GM21528 (cell line): ENCODE measurements at regions not wholly inside any gene's neighbourhood (a gene's known extent, or its start where the extent isn't known, plus 50 kb on each side); places are given as distances from the start of the nearest gene placed in this dataset.

Experiments used
- ATAC-seq: cut with Tn5 transposase; IDR thresholded peaks from one replicate; pipeline ENCODE4 v1.9.1; 2021; ENCODE audit warnings: mild to moderate bottlenecking, moderate library complexity; ENCODE audit not compliant: unreplicated experiment, low FRiP score

DNA sequence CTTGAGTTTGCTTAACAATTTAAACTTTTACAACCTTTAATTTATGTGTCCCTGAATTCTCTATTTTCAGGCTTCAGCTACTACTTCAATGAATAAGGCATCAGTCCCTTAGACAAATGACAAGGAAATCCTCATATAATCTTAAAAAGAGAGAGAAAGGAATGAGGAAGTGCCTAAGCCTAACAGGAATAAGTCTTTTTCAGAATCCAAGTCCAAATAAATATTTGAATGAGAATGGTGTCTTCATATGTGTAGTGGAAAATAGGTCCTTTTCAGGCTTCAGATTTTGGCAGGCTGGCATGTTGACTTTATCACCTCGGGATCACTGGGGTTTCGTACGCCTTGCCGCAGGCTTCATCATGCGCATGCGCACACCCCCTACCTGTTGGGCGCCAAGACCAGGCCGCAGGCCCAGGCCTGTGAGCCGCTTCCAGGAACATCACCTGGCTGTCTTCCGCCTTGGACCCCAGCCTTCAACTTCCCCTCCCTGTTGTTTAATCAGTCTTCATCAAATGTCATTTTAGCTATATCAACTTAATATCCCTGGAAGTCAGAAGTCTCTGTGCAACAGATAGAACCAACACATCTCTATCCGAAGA lies 334.5 kb downstream of the SOX2 start:
- no peak for ATAC-seq

DNA sequence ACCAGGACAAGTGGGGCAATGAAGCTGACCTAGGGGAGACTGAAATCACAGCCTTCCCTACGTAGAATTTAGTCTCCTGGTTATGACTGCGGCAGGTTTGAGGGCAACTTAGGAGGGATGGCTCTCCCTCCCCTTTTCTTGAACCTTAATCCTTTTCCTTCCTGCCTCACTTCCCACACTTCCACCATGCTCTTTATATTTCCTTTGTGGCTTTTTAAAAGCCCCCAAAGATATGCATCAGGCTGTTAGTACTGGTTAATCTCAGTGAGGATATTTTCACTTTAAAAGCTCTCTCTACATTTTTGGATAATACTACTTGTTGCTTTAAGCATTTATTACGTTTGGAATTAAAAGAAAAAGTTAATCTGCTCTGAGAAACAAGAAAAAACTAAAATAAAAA lies 339.2 kb downstream of the SOX2 start:
- no peak for ATAC-seq

DNA sequence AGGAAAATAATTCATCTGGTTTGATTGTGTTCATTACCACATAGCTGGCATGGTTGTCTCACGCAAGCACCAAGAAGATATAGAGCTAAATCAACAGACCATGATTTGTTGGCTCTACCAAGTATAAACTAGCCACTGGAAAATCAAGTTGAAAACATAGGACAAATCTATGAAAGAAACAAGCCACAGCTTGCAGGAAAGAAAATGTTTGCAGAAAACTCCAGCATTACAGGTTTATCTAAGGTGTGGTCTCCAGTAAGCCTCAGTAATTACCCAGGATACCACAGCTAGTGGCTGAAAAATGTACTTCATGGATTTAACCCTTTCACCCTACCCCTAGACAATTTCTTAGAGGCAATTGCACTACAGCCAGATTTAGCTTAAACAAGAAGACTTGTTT lies 340.6 kb downstream of the SOX2 start:
- no peak for ATAC-seq

DNA sequence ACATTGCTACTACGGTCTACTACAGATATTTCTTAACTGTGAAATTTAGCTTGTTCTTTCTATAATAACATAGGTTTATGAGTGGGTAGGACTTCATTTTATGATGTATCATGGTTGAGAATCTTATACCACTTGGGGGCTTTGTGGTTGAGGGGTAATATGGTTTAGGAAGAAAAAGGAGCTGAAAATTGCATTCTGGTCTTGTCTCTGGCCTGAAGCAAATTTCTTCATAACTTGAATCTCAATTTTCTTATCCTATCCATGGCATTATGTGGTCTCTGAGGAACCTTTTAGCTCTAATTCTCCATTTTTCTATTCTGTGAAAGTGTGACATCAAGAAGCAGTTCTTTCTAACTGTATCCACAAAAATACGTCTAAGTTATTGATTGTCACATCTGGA lies 341.0 kb downstream of the SOX2 start:
- ATAC-seq, result no peak

DNA sequence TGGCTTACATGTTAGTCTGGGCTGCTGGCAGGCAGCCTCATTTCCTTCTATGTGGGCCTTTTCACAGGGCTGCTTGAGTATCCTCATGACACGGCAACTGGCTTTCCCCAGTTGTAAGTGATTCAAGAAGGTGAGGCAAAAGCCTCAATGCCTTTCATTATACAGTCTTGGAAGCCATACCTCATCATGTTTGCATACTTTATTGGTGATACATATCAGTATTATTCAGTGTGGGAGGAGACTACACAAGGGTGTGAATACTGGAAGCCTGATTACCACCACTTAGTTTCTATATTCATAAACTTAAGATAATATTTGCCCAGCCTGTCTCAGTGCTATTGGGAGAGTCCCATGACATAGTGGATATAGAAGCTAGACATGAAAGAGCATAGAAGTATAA lies 346.8 kb downstream of the SOX2 start:
- no peak for ATAC-seq

DNA sequence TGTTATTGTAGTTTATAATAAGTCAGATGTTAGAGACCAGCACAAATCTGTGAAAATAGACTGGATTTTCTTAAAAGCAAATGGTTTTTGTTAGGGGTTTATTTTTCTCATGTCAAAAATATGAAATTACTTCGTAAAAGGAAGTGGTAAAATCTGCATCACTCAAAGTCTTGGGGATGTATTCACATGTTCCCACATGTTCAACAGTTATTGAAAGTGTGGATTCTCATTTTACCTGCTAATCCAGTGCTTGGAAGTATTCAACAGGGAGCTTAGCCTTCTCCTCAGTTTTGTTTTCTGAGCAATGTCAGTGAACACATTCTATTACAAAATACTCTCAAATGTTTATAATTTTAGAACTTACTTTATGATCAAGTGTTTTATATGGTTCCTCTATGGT lies 352.0 kb downstream of the SOX2 start:
- ATAC-seq, result no peak

DNA sequence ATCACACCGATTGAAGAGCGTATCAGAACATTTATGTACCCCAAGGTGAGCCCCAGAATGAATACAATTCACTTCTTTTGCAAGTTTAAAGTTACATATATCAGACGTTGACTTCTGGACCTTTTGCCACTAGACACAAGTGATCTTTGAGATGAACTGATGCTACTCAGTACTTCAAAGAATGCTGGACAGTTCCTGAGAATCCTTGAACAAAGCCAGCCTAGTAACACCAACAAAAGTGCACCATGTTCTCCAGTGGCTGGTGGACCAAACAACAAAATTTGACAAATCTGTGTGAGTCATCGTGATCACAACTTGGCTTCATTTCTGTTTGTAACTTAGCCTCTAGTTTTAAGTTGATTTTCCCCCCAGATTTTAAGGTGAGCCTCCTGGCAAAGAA lies 355.7 kb downstream of the SOX2 start:
- ATAC-seq, result no peak

DNA sequence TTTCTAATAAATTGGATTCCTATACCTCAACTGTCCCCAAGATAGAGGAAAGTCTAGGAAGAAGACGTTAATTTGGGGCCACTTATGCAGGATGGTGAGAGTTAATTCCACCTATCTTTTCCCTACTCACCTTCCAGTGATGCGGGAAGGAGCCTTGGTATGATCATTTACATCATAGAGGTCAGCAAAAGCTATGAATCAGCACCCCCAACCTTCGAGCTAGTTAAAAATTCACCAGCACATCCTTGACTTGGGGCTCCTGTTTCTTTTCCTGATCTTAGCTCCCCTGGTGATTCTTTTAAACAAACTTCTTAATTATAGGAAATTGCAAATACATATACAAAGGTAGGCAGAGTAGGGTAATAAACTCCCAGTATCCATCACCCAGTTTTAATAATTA lies 366.6 kb downstream of the SOX2 start:
- ATAC-seq, result no peak

DNA sequence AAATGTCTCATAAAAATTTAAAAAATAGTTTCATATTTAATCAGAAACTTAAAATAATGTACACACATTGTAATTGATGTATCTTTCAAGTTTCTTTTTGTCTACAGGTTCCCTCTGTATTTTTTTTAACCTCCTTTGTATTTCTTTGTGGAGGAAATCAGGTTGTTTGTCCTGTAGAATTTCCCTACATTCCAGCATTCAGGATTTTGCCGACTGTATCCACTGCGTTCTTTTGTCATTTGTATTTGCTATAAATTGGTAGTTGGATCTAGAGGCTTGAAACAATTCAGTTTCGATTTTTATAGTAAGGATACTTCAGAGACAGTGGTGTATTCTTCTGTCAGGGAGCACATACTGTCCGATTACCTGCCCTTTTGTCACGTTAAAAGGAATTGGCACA lies 367.2 kb downstream of the SOX2 start:
- ATAC-seq, result no peak

DNA sequence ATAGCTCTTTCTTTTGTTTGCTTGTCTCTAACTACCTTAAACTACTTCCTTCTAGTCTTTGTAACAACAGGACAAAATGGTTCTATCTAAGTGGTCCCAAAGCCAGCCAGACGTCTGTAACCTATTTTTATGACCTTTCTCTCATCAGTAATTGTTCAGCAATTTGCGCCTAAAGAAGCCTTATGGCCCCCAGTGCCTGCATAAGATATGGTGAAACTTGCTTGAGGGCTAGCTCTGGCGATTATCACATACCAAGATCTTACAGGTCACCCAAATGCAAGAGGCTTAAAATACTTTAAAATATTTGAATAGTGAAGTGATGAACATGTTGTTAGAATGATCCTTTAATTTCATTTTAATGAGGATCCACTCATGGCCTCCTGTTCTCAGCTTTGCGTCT lies 369.4 kb downstream of the SOX2 start:
- ATAC-seq, result no peak

DNA sequence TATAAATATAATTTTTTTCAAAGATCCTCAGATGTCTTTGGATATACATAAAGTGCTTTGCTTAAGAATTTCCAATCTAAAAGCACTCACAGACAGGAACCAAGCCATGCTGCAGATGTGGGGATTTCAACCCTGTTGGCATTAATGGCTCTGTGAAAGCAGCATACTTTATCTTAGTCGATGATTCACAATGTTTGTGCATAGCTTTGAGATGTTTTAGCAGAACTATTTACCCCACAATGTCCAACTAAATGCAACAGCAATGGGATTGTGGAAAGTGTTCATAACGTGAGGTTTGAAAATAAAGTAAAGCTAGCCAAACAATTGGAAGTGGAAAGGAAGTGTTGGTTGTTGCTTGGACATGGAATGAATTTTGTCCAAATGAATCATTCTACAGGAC lies 371.4 kb downstream of the SOX2 start:
- ATAC-seq, result no peak

DNA sequence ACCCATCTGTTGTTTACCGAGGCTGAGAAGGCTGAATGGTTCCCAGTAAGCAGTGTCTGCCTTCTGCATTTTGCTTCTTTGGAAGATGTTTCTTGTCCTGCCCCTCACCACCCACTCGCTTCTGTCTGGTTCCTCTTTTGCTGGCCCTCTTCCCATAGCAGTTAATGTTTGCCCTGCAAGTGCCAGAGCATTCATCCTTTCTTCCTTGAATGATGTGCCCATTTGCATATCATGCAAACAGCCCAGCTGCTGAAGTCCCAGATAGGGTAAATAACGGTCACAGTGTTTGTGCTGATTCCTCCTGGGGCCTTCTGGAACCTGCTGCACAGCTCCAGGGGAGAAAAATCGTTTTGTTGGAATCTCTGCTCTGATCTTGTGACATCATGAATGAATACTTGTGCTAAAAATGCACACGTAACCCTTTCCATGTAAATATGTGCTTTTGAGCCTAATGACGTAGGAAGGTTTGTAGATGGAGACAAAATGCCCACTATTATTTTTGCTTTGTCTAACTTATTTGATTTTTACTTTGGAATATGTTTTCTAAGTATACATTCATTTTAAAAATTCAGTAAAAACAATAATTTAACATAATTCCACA lies 381.0 kb downstream of the SOX2 start:
- ATAC-seq, result no peak

DNA sequence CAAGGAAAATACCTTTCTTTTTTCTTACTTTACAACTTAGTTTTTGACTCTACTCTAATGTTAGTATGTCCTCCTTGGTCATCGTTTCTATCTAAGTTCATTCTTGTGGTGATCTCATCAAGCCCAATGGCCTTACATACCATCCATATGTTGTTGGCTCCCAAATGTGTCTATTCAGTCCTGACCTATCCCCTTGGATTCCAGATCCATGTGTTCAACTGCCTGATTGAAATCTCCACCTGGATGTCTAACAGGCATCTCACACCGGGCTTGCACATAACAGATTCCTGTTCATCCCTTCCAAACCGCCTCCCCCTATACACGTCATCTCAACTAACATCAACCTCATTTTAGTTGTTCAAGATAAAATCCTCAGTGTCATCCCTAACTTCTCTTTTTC lies 382.6 kb downstream of the SOX2 start:
- ATAC-seq, result no peak

DNA sequence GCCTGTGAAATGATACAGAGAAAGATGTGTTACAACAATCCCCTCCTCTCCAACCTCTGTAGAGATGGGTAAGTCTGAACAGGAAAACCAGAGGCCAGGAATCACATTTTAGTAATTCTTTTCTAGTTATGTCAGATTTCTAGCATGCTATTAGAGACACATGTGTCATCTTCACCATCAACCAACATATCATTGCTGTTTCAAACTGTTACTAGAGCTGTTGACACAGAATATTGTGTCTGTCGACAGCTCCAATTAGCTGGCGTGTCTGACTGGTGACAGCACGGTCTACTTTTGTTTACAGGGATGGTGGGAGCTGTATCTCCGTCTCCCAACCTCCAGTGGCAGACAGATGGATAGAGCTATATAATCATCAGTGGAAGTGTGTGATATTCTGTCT lies 393.2 kb downstream of the SOX2 start:
- ATAC-seq, result no peak

DNA sequence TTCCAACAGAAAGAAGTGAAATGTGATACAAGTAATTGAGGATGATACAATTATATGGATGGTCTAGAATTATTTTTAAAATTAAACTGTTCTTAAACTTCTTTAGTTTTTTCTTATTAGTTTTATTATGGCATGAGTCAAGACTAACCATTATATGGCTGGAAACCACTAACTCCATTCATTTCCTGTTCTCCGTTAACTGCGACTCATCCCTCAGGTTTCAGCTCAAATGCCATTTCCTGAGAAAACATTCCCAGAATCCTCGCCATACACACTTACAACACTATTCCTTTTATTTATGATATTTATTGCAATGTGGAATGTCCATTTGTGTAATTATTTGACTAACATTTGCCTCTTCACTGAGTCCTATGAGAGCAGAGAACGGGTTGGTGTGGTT lies 394.1 kb downstream of the SOX2 start:
- ATAC-seq, result no peak

DNA sequence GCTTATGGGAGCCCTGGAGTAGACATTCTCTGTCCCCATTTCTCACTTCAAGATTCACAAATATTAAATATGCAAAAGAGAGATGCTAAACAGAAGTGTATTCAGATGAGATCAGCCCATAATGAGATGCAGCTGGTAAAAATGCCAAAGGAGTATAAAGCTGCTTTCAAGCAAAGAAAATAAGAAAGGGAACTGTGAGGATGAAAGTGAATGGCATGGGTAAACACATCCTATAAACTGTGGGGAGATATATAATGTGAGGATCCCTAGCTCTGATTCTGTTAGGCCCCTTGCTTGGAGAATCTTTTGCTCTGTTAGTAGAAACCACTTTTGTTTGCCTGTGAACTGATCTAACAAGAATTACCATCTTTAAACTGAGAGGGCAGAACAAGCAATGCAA lies 396.6 kb downstream of the SOX2 start:
- ATAC-seq, result no peak

DNA sequence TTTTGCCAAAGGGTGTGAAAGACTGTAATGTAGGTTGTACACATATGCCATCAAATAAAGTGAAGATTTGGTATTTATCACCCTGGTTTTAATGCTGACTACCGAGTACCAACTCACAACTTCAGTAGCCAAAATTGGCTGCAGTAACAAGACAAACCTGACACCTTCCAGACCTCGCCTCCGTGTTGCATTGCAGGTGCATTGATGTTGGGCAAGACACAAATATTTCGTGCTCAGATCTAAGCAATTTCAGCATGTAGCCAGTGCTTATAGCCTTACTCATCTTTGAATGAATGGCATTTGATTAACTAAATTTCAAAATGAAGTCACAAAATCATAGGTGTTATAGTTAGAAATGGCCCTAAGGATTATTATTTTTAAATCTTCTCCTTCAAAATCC lies 400.2 kb downstream of the SOX2 start:
- ATAC-seq, result no peak

DNA sequence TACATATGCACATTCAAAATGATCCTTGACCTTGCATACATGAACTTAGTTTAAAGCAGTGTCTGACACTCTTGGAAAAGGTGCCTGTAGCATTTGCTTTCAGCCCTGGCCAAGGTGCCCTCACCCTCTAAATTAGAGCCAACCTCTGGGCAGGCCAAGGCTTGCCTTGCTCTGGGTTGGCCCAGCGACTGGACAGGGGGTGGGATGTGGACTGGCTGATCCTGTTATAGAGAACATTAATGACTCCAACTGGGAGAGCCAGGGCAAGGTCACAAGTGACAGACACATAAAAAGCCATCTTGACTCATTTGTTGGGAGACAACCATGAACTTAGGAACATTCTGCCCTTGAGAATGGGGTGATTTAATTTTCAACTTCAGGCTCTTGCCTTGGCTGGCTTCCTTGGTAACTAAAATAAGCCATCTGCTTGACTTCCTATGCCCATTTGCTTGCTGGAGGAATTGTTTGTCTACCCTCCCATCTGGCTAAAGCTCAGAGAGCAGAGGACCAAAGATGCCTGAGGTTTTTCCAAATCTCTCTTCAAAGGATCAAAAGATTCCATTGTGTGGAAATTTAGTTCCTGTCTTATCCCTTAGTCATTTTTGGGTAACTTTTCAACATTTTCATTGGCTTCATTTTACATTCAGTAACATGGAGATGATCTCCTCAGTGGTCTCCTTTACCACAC lies 403.7 kb downstream of the SOX2 start:
- no peak for ATAC-seq

DNA sequence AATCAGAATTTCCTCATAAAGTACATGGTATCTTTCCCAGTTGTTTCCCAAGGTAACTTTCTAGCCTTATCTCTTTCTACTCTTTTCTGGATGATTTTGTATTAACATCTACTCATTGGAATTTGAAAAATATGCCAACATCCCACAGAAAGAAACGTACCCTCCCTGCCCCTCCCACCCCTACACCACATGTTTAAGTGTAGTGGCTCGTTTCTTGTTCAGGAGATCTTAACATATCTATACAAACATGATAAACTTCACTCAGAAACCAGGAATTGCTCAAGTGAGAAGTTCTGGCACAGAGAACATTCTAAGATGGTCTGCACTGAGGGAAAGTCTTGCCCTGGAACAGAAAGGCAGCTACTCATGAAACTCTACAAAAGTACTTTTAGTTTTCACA lies 404.7 kb downstream of the SOX2 start:
- no peak for ATAC-seq

DNA sequence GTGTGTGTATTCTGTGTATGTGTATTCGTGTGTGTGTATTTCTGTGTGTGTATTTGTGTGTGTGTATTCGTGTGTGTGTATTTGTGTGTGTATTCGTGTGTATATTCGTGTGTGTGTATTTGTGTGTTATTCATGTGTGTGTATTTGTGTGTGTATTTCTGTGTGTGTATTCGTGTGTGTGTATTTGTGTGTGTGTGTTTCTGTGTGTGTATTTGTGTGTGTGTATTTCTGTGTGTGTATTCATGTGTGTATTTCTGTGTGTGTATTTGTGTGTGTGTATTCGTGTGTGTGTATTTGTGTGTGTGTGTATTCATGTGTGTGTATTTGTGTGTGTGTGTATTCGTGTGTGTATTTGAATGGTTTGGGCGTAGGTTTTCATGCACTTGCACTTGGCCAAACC lies 405.4 kb downstream of the SOX2 start:
- ATAC-seq, result no peak

DNA sequence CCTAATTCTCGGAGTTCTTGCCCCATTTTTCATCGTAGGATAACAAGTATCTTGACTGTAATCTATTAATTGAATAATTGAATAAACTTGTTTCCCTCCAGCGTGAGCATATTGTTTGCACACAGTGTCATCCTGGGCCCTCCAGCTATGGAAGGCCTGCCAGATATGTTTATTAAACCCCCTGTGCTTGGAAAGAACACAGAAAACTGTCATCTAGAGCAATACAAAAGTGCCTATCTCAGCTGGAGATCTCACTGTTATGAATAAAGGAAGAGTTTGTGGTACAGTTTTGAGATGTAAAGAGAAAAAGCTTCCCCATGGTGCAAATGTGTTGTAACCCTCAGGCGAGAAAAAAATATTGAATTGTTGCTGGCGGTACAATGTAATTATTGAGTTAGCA lies 405.9 kb downstream of the SOX2 start:
- no peak for ATAC-seq

DNA sequence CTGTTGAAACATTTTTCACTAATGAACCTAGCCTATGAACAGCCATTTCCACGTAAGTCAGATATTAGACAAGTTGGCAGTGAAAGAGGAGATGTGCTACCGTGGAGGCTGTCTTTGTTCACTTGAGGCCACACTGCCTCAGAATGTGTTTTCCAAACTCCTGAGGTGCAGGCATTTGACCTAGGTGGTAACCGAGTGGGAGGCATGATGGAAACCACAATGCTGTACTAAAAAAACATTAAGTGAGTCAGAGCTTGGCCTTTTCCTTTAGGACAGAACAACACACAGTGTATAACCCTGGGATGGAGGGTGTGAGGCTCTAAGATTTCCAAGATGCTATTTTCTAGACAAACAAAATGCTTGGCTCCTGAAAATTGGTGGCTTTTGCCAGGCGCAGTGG lies 406.3 kb downstream of the SOX2 start:
- ATAC-seq, result no peak
